ENCODE measurements at regions not wholly inside any gene's neighbourhood (a gene's known extent, or its start where the extent isn't known, plus 50 kb on each side); places are given as distances from the start of the nearest gene placed in this dataset.

DNA sequence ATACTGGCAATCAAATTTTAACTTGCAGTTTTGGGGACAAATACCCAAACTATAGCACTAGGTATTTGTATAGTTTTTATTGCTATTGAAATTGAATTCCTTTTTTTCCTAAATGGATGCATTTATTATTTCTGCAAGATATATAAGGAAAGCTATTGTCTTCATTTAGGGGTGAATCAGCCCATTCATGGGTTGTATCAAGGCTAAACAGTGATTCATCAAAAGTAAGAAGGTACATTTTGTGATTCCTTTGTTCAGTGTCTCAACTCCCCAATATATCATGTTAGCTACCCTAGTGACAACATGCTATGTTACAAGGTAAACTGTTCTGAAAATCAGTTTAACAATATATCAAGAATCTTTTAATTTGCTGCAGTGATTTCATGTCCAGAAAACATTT, 185.7 kb downstream of the PLK2 start:
- in situ Hi-C loops (cut with MboI; ENCODE audit: low sequenced_read_pairs) = no loop called here
- H3K27me3 ChIP-seq (ENCODE audit: low read depth) = no peaks in the 10 kb centered on the region

DNA sequence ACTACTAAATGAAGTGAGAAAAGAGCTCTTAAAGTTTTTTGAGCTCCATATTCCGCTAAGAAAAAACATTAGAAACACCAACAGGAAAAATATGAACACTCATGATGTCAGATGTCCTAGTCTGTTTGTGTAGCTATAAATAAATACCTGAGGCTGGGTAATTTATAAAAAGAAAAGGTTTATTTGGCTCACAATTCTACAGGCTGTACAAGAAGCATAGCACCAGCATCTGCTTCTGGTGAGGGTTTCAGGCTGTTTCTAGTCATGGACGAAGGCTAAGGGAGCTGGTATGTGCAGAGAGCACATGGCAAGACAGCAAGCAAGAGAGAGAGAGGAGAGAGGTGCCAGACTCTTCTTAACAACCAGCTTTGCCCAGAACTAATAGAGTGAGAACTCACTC, 186.2 kb downstream of the PLK2 start:
- DNase-seq (ENCODE audit: low spot score in 2 of 2) = no peak
- Histone ChIP-seq H3K9me3 (no peaks in the 10 kb centered on the region), H3K27me3 (ENCODE audit: low read depth) (no peaks in the 10 kb centered on the region), H3K4me3 (no peak overlapping the region), H3K36me3 (replicated peaks) (no peaks in the 10 kb centered on the region), H3K4me1 (no peaks in the 10 kb centered on the region)
- in situ Hi-C loops (cut with MboI; ENCODE audit: low sequenced_read_pairs) = no loop called here

More for the DNA sequence above, 185.7 kb downstream of the PLK2 start:
- DNase-seq (ENCODE audit: low spot score in 2 of 2) = no peak
- no peaks in the 10 kb centered on the region for H3K36me3 ChIP-seq (replicated peaks)
- no peaks in the 10 kb centered on the region for H3K9me3 ChIP-seq
- H3K4me1 ChIP-seq = no peaks in the 10 kb centered on the region
- no peak overlapping the region for H3K4me3 ChIP-seq

DNA sequence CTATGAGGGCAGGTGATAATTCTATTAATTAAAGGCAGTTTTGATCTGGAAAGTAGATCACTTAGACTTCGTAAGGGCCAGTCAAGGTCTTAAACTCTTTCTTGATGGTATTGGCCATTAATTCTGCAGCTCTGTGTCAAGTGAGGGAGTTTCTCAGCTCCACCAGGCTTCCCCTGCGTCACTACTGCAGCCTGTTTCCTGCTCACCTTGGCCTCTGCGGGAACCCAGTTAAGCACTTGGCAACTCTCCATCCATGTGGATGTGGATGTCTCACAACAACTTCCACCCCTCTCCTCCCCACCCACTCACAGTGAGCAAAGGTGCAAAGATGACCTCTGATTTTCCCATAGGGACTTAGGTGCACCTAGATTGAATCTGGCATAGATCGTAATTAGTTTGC, 191.6 kb downstream of the PLK2 start:
- no peak overlapping the region for H3K4me3 ChIP-seq
- no peaks in the 10 kb centered on the region for H3K4me1 ChIP-seq
- in situ Hi-C loops (cut with MboI; ENCODE audit: low sequenced_read_pairs) = no loop called here
- DNase-seq (ENCODE audit: low spot score in 2 of 2) = no peak
- H3K27me3 ChIP-seq (ENCODE audit: low read depth) = no peaks in the 10 kb centered on the region
- H3K36me3 ChIP-seq (replicated peaks) = no peaks in the 10 kb centered on the region
- H3K9me3 ChIP-seq = no peaks in the 10 kb centered on the region

DNA sequence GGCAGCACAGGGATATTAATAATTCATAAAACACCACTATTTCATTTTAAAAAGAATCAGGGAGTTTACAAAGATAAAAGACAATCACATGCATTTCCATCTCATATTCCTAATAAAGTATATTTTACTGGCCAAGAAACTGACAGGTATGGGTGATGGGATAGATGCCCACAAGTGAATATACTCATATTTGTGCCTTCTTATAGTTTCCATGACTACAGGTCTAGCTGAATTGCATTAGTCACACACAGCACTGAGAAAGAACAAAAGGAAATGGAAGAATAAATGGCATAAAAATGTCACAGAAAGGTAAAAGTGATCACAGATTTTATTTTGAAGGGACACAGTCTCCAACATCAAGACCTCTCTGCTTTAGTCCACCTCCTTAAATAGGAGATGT, 193.5 kb downstream of the PLK2 start:
- in situ Hi-C loops (cut with MboI; ENCODE audit: low sequenced_read_pairs) = no loop called here
- H3K4me3 ChIP-seq = no peak overlapping the region
- H3K36me3 ChIP-seq (replicated peaks) = no peaks in the 10 kb centered on the region
- DNase-seq (ENCODE audit: low spot score in 2 of 2) = no peak
- no peaks in the 10 kb centered on the region for H3K4me1 ChIP-seq
- H3K27me3 ChIP-seq (ENCODE audit: low read depth) = no peaks in the 10 kb centered on the region
- H3K9me3 ChIP-seq = no peaks in the 10 kb centered on the region

DNA sequence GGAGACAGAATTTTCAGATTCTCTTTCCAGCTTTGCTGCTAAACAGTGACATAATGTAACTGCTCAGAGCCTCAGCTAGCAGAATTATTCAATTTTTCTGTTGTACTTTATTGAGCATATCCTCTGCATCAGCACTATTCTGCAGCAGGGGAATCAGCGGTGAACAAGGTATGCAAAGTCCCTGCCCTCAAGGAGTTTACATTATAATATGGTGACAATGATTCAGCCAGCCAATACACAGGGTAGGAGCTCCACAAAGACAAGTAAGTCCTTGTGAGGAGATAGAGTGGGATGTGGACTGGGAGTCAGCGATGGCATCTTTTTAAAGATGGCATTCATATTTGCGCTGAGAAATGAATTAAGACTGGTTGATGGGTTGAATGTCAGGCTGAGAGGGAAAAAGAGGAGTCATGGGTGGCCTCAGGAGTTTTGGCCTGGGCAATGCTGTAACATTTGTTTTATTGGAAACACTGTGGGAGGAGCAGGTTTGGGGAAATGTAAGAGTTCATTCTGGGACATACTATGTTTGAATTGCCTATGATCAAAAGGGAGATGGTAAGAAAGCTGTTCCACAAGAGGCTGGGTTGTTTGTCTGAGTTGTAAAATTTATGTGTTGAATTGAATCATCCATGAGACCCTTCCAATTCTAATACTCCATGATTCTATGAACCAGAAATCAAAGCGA, 194.5 kb downstream of the PLK2 start:
- no peaks in the 10 kb centered on the region for H3K27me3 ChIP-seq (ENCODE audit: low read depth)
- no peak for DNase-seq (ENCODE audit: low spot score in 2 of 2)
- H3K9me3 ChIP-seq = no peaks in the 10 kb centered on the region
- H3K4me1 ChIP-seq = no peaks in the 10 kb centered on the region
- H3K4me3 ChIP-seq = no peak overlapping the region
- H3K36me3 ChIP-seq (replicated peaks) = no peaks in the 10 kb centered on the region
- in situ Hi-C loops (cut with MboI; ENCODE audit: low sequenced_read_pairs) = no loop called here

DNA sequence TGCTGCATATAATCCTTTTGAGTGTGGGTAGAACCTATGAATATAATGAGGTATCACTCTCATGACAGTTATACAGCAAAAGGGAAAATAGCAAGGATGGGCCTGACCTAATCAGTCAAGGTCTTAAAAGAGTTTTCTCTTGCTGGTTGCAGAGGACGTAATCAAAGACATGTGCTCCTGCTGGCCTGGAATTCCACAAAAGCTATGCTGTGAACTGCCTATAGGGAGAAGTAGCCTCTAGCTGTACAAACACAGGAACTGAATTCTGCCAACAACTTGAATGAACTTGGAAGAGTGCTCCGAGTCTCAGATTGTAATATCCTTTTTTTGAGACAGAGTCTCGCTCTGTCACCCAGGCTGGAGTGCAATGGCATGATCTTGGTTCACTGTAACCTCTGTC, 195.6 kb downstream of the PLK2 start:
- DNase-seq (ENCODE audit: low spot score in 2 of 2) = no peak
- H3K36me3 ChIP-seq (replicated peaks) = no peaks in the 10 kb centered on the region
- H3K27me3 ChIP-seq (ENCODE audit: low read depth) = no peaks in the 10 kb centered on the region
- H3K4me3 ChIP-seq = no peak overlapping the region
- H3K9me3 ChIP-seq = no peaks in the 10 kb centered on the region
- H3K4me1 ChIP-seq = no peaks in the 10 kb centered on the region
- in situ Hi-C loops (cut with MboI; ENCODE audit: low sequenced_read_pairs) = no loop called here

DNA sequence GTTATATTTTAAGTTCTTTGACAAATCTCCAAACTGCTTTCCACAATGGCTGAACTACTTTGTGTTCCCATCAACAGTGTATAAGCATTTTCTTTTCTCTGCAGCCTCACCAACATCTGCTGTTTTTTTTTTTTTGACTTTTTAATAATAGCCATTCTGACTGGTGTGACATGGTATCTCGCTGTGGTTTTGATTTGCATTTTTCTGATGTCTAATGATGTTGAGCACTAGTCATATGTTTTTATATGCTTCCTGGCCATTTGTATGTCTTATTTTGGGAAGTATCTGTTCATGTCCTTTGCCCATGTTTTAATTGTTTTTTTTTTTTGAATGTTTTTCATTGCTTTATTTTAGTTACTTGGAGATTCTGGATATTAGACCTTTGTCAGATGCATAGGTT, 196.6 kb downstream of the PLK2 start:
- no peaks in the 10 kb centered on the region for H3K36me3 ChIP-seq (replicated peaks)
- no peaks in the 10 kb centered on the region for H3K4me1 ChIP-seq
- H3K9me3 ChIP-seq = no peaks in the 10 kb centered on the region
- DNase-seq (ENCODE audit: low spot score in 2 of 2) = no peak
- in situ Hi-C loops (cut with MboI; ENCODE audit: low sequenced_read_pairs) = no loop called here
- no peak overlapping the region for H3K4me3 ChIP-seq
- no peaks in the 10 kb centered on the region for H3K27me3 ChIP-seq (ENCODE audit: low read depth)

DNA sequence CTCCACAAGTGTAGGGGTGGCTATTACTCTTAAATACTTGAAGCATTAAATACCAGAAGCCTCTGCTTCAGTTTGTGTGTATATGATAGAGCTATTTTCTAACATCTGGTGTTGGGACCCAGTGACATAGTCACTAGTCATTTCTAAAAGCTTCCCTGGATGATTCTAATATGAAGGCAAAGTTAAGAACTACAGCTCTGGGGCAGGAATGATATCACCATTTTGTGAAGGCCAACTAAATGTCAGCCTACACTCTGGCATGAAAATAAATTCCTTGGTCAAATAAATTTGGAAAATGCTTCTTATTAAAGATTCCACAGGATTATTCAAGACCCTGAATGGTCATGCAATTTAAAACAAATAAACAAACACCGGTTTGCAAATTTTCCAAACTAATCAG, 197.7 kb downstream of the PLK2 start:
- DNase-seq (ENCODE audit: low spot score in 2 of 2) = no peak
- Histone ChIP-seq H3K9me3 (no peaks in the 10 kb centered on the region), H3K4me3 (no peak overlapping the region), H3K36me3 (replicated peaks) (no peaks in the 10 kb centered on the region), H3K4me1 (no peaks in the 10 kb centered on the region), H3K27me3 (ENCODE audit: low read depth) (no peaks in the 10 kb centered on the region)
- in situ Hi-C loops (cut with MboI; ENCODE audit: low sequenced_read_pairs) = no loop called here

DNA sequence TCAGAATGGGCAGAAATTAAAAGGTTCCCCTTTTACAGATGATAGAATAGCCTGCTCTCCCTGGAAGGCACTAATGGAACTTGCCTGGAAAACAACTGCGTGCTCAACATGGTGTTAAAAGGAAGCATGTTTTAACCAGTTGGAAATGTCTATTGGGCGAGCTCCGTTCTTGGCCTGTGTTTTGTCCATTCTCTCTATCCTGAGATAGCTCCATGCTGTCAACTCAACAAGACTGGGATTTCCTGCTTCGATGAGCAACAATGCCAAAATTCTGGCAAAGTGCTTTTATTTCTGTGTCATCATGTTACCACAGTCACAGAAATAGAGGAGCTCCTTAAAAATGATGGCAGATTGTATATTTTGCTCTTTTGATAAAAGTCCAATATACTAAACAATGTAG, 198.3 kb downstream of the PLK2 start:
- in situ Hi-C loops (cut with MboI; ENCODE audit: low sequenced_read_pairs) = no loop called here

DNA sequence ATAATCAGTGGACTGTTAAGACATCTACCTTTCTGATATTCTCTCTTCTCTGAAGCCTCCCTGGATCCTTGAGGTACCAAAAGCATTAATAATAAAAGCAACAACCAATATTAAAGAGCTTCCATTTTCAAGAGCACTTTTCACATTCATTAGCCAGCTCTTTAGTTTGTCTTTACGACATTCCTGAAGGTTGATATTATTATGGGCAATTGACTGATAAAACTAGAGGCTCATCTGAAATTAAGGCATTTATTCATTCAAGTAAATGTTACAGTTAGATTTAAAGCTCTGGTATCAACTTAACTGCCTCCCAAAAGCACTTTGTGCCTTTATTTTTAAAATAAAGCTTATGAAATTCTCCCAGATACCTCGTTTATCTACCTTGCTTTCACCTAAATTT, 199.6 kb downstream of the PLK2 start:
- Histone ChIP-seq H3K4me1 (no peaks in the 10 kb centered on the region), H3K36me3 (replicated peaks) (no peaks in the 10 kb centered on the region), H3K4me3 (no peak overlapping the region), H3K9me3 (no peaks in the 10 kb centered on the region), H3K27me3 (ENCODE audit: low read depth) (no peaks in the 10 kb centered on the region)
- in situ Hi-C loops (cut with MboI; ENCODE audit: low sequenced_read_pairs) = no loop called here
- no peak for DNase-seq (ENCODE audit: low spot score in 2 of 2)

More for the DNA sequence above, 198.3 kb downstream of the PLK2 start:
- Histone ChIP-seq H3K4me1 (no peaks in the 10 kb centered on the region), H3K27me3 (ENCODE audit: low read depth) (no peaks in the 10 kb centered on the region), H3K4me3 (no peak overlapping the region), H3K36me3 (replicated peaks) (no peaks in the 10 kb centered on the region), H3K9me3 (no peaks in the 10 kb centered on the region)
- no peak for DNase-seq (ENCODE audit: low spot score in 2 of 2)

DNA sequence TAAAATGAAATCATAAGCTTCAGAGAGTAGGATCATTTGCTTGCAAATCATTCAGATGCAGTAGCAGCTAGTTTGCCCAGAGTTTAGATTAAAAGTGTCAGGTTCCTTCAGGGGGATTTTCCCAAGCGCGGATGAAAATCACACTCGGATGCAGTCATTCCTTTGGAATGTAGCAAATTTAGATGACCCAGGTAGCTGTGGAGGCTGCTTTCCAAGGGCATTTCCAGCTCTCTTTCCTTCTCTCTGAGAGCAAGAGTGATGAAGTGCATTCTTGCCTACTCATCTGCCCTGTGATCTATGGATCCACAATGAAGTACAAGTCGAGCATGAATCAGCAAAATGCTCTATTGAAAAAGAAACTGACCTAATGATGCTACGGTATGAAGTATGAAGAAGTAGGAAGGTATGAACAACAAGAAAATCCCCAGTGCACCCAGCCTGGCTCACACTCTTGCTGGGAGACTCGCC, 200.2 kb downstream of the PLK2 start:
- H3K9me3 ChIP-seq = no peaks in the 10 kb centered on the region
- H3K27me3 ChIP-seq (ENCODE audit: low read depth) = no peaks in the 10 kb centered on the region
- H3K4me3 ChIP-seq = no peak overlapping the region
- no peaks in the 10 kb centered on the region for H3K36me3 ChIP-seq (replicated peaks)
- in situ Hi-C loops (cut with MboI; ENCODE audit: low sequenced_read_pairs) = no loop called here
- H3K4me1 ChIP-seq = no peaks in the 10 kb centered on the region
- no peak for DNase-seq (ENCODE audit: low spot score in 2 of 2)

DNA sequence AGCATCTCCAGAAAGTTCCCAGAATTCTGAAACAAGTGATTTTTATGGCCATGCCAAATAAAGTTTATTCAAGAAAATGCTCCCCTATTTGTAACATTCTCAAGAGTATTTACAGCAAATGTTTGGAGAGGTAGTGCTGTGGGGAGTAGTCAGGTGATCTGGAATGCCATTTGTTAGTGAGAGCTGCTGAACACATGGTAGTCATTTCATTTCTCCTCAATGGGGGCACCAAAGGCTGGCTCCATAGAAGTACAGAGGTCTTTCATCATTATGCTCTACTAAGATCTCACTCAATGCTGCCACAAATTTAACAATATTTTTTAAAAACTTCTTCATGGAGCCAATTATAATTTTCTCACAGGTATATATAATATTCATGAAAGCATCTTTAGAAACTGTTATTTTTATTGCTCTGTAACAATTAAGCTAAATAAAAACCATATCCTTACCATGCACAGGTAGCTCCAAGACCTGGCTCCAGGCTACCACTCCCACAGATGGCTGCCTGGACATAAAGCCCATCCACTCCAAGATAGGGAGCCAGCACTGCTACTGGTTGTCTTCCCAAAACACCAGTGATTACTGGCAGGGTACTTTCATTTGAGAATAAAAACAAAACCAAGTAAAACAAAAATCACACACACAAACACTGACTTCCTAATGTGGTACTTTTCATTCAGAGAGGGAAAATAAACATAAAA, 200.8 kb downstream of the PLK2 start:
- no peak for DNase-seq (ENCODE audit: low spot score in 2 of 2)
- H3K9me3 ChIP-seq = no peaks in the 10 kb centered on the region

DNA sequence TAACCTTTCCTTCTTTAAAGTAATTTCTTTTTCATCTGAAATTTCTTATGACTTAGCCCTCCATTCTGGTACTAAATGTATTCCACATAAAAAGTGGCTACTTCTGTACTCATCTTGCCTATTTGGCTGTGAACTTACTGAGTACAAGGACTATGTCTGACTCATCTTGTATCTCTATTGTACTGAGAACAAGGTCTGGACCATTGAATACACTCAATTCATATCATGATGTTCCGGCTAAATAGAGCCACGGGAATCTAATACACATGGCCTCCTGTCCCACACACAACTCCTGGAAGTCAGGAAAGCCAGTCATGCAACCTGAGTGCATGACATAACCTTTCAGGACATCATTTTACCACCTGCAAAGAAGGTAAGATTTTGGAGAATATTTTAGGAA, 203.9 kb downstream of the PLK2 start:
- in situ Hi-C loops (cut with MboI; ENCODE audit: low sequenced_read_pairs) = no loop called here
- Histone ChIP-seq H3K9me3 (no peaks in the 10 kb centered on the region), H3K4me3 (no peak overlapping the region), H3K4me1 (no peaks in the 10 kb centered on the region), H3K36me3 (replicated peaks) (no peaks in the 10 kb centered on the region), H3K27me3 (ENCODE audit: low read depth) (no peaks in the 10 kb centered on the region)
- DNase-seq (ENCODE audit: low spot score in 2 of 2) = no peak

More for the DNA sequence above, 200.8 kb downstream of the PLK2 start:
- Histone ChIP-seq H3K4me3 (no peak overlapping the region), H3K27me3 (ENCODE audit: low read depth) (no peaks in the 10 kb centered on the region), H3K36me3 (replicated peaks) (no peaks in the 10 kb centered on the region), H3K4me1 (no peaks in the 10 kb centered on the region)
- in situ Hi-C loops (cut with MboI; ENCODE audit: low sequenced_read_pairs) = no loop called here

DNA sequence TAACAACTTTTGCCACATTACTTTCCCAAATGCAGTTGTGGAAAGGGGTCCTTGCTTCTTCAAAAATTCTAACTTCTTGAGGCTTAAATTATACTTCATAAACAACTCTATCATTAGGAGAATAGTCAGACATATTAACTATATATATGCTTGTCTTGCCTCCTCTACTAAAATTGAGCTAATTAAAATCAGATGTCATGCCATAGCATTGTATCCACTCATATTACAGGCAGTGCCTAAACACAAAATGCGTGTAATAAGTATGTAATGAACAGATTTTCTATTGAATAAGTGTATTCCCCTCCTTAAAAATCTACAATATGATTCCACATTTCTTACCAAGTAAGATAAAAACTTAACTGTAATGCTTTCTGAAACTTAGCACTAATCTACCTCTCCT, 204.5 kb downstream of the PLK2 start:
- no peak for DNase-seq (ENCODE audit: low spot score in 2 of 2)
- in situ Hi-C loops (cut with MboI; ENCODE audit: low sequenced_read_pairs) = no loop called here
- H3K9me3 ChIP-seq = no peaks in the 10 kb centered on the region
- H3K36me3 ChIP-seq (replicated peaks) = no peaks in the 10 kb centered on the region
- no peaks in the 10 kb centered on the region for H3K4me1 ChIP-seq
- H3K27me3 ChIP-seq (ENCODE audit: low read depth) = no peaks in the 10 kb centered on the region
- no peak overlapping the region for H3K4me3 ChIP-seq

Data from HAP-1 (cell line).